HCT116 (cell line): ENCODE measurements at regions not wholly inside any gene's neighbourhood (a gene's known extent, or its start where the extent isn't known, plus 50 kb on each side); places are given as distances from the start of the nearest gene placed in this dataset.

Source experiments
- CTCF ChIP-seq, 3 experiments: fragments of 200-600 bp in 1 of 3; sonication (generic) in 1 of 3; IDR thresholded peaks in 2 of 3; conservative IDR thresholded peaks in 1 of 3; 2 replicates each; pipeline ENCODE4 v1.5.1; 2012 to 2017; ENCODE audit warnings: low read depth in 2 of 3, low read length in 2 of 3, antibody characterized with exemption in 1 of 3, borderline replicate concordance in 1 of 3, control low read depth in 1 of 3, mild to moderate bottlenecking in 1 of 3, mixed read lengths in 1 of 3, mixed run types in 1 of 3, moderate library complexity in 1 of 3; ENCODE audit not compliant: insufficient read depth in 1 of 3
- SP1 ChIP-seq: IDR thresholded peaks from 2 replicates; pipeline ENCODE4 v1.6.1; 2012; ENCODE audit warnings: low read depth
- YY1 ChIP-seq: IDR thresholded peaks from 2 replicates; pipeline ENCODE4 v1.6.1; 2011; ENCODE audit warnings: low read length, low read depth, moderate library complexity, mild to moderate bottlenecking; ENCODE audit not compliant: insufficient replicate concordance; ENCODE audit errors: extremely low read depth

GRCh38 chr6:147035886-147036285 is 168.3 kb upstream of the STXBP5 start:
- TF ChIP-seq CTCF (IDR thresholded peaks at IDR 0.05 in 2 of 3, conservative IDR thresholded peaks at IDR 0.05 in 1 of 3; ENCODE audit: borderline replicate concordance in 1 of 3, insufficient read depth in 1 of 3, low read depth in 2 of 3, low read length in 2 of 3): no peak
- TF ChIP-seq YY1: no peak
- no peak for TF ChIP-seq SP1
